Liver (tissue), 8 donors: ENCODE measurements at regions not wholly inside any gene's neighbourhood (a gene's known extent, or its start where the extent isn't known, plus 50 kb on each side); places are given as distances from the start of the nearest gene placed in this dataset.

Experiments used
- DNase-seq: peaks from one replicate; pipeline ENCODE4 v3.0.0-alpha.2; 2017; ENCODE audit warnings: low spot score
- H3K27ac ChIP-seq, 2 donors: one replicate each; pipeline ENCODE4 v1.7.0; 2013; ENCODE audit warnings: inconsistent platforms in 2 of 2, low read length in 2 of 2, control low read depth in 1 of 2, low read depth in 1 of 2, mild to moderate bottlenecking in 1 of 2
- H3K27me3 ChIP-seq, 4 donors: one replicate each; pipeline versions ENCODE4 v1.6.1 to v1.7.0; 2013; ENCODE audit warnings: low read length in 3 of 4, inconsistent platforms in 1 of 4, mild to moderate bottlenecking in 1 of 4, moderate library complexity in 1 of 4; ENCODE audit not compliant: control insufficient read depth in 4 of 4, insufficient read depth in 4 of 4
- H3K36me3 ChIP-seq, 4 donors: one replicate each; pipeline versions ENCODE4 v1.6.1 to v1.7.0; 2013; ENCODE audit warnings: low read length in 3 of 4, mild to moderate bottlenecking in 3 of 4, low read depth in 1 of 4, moderate library complexity in 1 of 4; ENCODE audit not compliant: control insufficient read depth in 4 of 4, insufficient read depth in 3 of 4
- H3K4me1 ChIP-seq, 4 donors: one replicate each; pipeline versions ENCODE4 v1.6.1 to v1.7.0; 2013; ENCODE audit warnings: low read length in 3 of 4, mild to moderate bottlenecking in 3 of 4, moderate library complexity in 1 of 4; ENCODE audit not compliant: control insufficient read depth in 4 of 4, insufficient read depth in 4 of 4
- H3K4me3 ChIP-seq, 3 donors: one replicate each; pipeline versions ENCODE4 v1.6.1 to v1.7.0; 2013; ENCODE audit warnings: low read length in 3 of 3, control low read depth in 1 of 3, low read depth in 1 of 3, mild to moderate bottlenecking in 1 of 3
- H3K9ac ChIP-seq, 2 donors: one replicate each; pipeline ENCODE4 v1.7.0; 2013; ENCODE audit warnings: low read length in 2 of 2, mild to moderate bottlenecking in 2 of 2, moderate library complexity in 2 of 2, control low read depth in 1 of 2, low read depth in 1 of 2
- H3K9me3 ChIP-seq, 4 donors: one replicate each; pipeline versions ENCODE4 v1.6.1 to v1.7.0; 2013; ENCODE audit warnings: low read length in 3 of 4; ENCODE audit not compliant: control insufficient read depth in 4 of 4
- EGR1 ChIP-seq, 2 donors: IDR thresholded peaks; 2 replicates each; pipeline ENCODE4 v1.6.1; 2016 to 2018; ENCODE audit warnings: antibody characterized with exemption in 2 of 2, low read depth in 2 of 2
- FOXA1 ChIP-seq: IDR thresholded peaks from 2 replicates; pipeline ENCODE4 v1.6.1; 2016; ENCODE audit warnings: antibody characterized with exemption
- FOXA2 ChIP-seq: IDR thresholded peaks from 2 replicates; pipeline ENCODE4 v1.6.1; 2016; ENCODE audit warnings: antibody characterized with exemption
- GABPA ChIP-seq, 2 donors: IDR thresholded peaks in 1 of 2; conservative IDR thresholded peaks in 1 of 2; 2 replicates each; pipeline ENCODE4 v1.6.1; 2016; ENCODE audit warnings: antibody characterized with exemption in 2 of 2, mild to moderate bottlenecking in 1 of 2, moderate library complexity in 1 of 2
- HNF4A ChIP-seq, 2 donors: conservative IDR thresholded peaks; 2 replicates each; pipeline ENCODE4 v1.6.1; 2016; ENCODE audit warnings: antibody characterized with exemption in 2 of 2, mild to moderate bottlenecking in 2 of 2
- HNF4G ChIP-seq: IDR thresholded peaks from 2 replicates; pipeline ENCODE4 v1.6.1; 2016; ENCODE audit warnings: antibody characterized with exemption
- JUND ChIP-seq, 2 donors: IDR thresholded peaks; 2 replicates each; pipeline ENCODE4 v1.6.1; 2016; ENCODE audit warnings: antibody characterized with exemption in 2 of 2
- NR2F2 ChIP-seq: IDR thresholded peaks from 2 replicates; pipeline ENCODE4 v1.6.1; 2016; ENCODE audit warnings: antibody characterized with exemption
- RAD21 ChIP-seq, 2 donors: IDR thresholded peaks; 2 replicates each; pipeline ENCODE4 v1.6.1; 2016; ENCODE audit warnings: antibody characterized with exemption in 2 of 2, mild to moderate bottlenecking in 2 of 2
- SP1 ChIP-seq: IDR thresholded peaks from 2 replicates; pipeline ENCODE4 v1.6.1; 2018; ENCODE audit warnings: antibody characterized with exemption, mild to moderate bottlenecking
- TAF1 ChIP-seq: conservative IDR thresholded peaks from 2 replicates; pipeline ENCODE4 v1.6.1; 2016; ENCODE audit warnings: antibody characterized with exemption, mild to moderate bottlenecking
- WGBS: extraction: QIAGEN DNeasy Blood & Tissue Kit; methylation state at CpG from one replicate; pipeline ENCODE4 v1.1.7; 2013; 5-methylcytosine and 5-hydroxymethylcytosine counted together
- TF ChIP-seq, protein P1 (sequence below): IDR thresholded peaks from 2 replicates; pipeline ENCODE4 v1.6.1; 2016; ENCODE audit warnings: antibody characterized with exemption
- TF ChIP-seq, protein P2 (sequence below): IDR thresholded peaks from 2 replicates; pipeline ENCODE4 v1.6.1; 2016; ENCODE audit warnings: antibody characterized with exemption
- TF ChIP-seq, protein P3 (sequence below): IDR thresholded peaks from 2 replicates; pipeline ENCODE4 v1.6.1; 2016; ENCODE audit warnings: antibody characterized with exemption
- TF ChIP-seq, protein P4 (sequence below): IDR thresholded peaks from 2 replicates; pipeline ENCODE4 v1.6.1; 2016; ENCODE audit warnings: antibody characterized with exemption, mild to moderate bottlenecking
- TF ChIP-seq, protein P5 (sequence below): fragments of 150-350 bp; IDR thresholded peaks from 2 replicates; pipeline ENCODE4 v1.5.1; 2017; ENCODE audit warnings: improper control_type of control experiment, low read depth, low read length; ENCODE audit not compliant: missing input control
- donor health status: healthy.
- donor health status: healthy.
- donor health status: healthy.
- donor health status: healthy.
- donor health status: healthy.

DNA sequence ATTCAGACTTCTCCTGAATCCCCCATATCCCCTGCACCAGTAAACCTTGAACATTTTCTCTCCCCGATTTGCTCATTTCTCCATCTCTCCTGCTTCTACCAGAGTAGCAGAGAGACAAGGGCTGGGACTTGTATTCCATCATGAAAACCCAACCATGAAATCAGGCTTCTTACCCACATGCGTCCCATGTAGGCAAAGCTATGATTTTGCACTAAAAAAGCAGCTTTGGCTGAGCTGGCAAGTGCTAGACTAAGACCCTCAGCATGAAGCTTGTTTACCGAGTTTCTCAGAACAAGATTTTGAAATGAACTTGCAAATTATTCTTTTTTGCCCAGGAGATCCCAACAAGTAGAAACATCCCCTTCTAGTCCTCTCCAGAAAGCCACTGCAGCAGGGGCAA is 80.3 kb upstream of the RFLNA start:
- no peak for TF ChIP-seq FOXA1

DNA sequence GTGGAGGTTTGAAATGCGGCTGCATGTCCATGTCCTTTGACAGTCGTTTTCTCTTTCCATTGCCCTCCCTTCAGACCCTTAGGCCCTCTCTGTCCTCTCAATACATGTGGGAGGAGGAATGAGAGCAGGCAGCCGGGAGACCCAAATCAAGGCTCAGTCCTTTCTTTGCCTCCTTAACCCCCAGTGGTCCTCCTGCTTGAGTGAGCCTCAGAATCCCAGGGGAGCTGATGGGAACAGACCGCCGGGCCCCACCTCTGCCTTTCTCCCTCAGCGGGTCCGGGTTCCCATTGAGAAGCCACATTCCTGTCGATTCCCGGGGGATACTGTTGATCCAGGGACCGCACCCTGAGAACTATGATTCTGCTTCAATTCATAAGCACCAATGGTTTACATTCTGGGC is 77.9 kb upstream of the RFLNA start:
- no peak for DNase-seq
- Histone ChIP-seq H3K9me3 (peaks cover 3 to 12% (median 6%) of the 10 kb centered on the region in 4 donors), H3K9ac (no peak overlapping the region), H3K36me3 (no peaks in the 10 kb centered on the region), H3K27ac (no peak overlapping the region), H3K4me1 (no peaks in the 10 kb centered on the region), H3K27me3 (peaks cover 0 to 3% (median 0%) of the 10 kb centered on the region in 4 donors), H3K4me3 (no peak overlapping the region)
- TF ChIP-seq JUND (IDR thresholded peaks at IDR 0.05) (no peak), NR2F2 (no peak)
- 94% methylated on average over 10 of the region's 10 CpGs for WGBS

More for the DNA sequence above, 80.3 kb upstream of the RFLNA start:
- H3K9me3 ChIP-seq, result peaks cover 3 to 7% (median 5%) of the 10 kb centered on the region in 4 donors
- H3K27me3 ChIP-seq, result peaks cover 0 to 3% (median 0%) of the 10 kb centered on the region in 4 donors
- no peak overlapping the region for H3K27ac ChIP-seq
- no peak overlapping the region for H3K9ac ChIP-seq
- no peak for DNase-seq
- no peak overlapping the region for H3K4me3 ChIP-seq
- no peaks in the 10 kb centered on the region for H3K36me3 ChIP-seq
- H3K4me1 ChIP-seq, result no peaks in the 10 kb centered on the region
- WGBS, result 94% methylated on average over 3 of the region's 3 CpGs

DNA sequence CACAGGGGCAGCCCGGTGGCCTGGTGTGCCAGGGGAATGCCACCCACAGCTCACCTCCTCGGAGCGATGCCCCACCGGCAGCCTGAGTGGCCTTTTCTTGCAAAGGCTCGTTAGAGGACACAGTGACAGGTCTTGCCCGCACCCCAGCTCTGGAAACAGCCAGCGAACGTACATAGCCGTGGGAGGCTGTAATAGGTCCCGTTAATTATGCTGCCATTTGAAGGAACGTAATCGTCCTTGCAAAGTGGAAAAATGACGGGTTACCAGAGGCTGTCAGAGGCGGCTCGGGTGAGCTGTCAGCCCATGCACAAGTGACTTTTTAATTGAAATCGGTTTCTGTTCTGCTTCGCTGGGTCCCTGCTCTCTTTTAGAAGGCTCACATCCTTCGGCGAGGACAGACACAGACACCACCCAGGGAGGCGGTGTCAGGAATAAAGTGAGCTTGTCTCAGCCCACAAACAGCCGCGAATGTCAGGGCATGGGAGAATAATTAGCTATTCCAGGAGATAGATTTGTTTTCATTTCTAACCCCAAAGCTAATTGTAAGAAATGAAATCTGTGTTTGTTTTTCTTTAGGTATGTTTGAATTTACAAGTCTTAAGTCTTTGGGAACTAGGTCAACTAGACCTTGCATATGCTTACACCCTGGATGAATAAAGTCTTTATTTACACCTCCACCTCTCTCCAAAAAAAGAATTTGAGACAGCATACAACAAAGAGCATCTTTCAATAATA is 77.2 kb upstream of the RFLNA start:
- no peak overlapping the region for H3K9ac ChIP-seq
- peaks cover 0 to 3% (median 0%) of the 10 kb centered on the region in 4 donors for H3K27me3 ChIP-seq
- no peaks in the 10 kb centered on the region for H3K36me3 ChIP-seq
- 63% methylated on average over 22 of the region's 22 CpGs for WGBS
- no peak overlapping the region for H3K27ac ChIP-seq
- peaks cover 3 to 12% (median 6%) of the 10 kb centered on the region in 4 donors for H3K9me3 ChIP-seq
- H3K4me3 ChIP-seq, result no peak overlapping the region
- no peaks in the 10 kb centered on the region for H3K4me1 ChIP-seq
- DNase-seq, result no peak
- no peak for TF ChIP-seq RAD21 (IDR thresholded peaks at IDR 0.05)
- no peak for TF ChIP-seq HNF4A (conservative IDR thresholded peaks at IDR 0.05)

DNA sequence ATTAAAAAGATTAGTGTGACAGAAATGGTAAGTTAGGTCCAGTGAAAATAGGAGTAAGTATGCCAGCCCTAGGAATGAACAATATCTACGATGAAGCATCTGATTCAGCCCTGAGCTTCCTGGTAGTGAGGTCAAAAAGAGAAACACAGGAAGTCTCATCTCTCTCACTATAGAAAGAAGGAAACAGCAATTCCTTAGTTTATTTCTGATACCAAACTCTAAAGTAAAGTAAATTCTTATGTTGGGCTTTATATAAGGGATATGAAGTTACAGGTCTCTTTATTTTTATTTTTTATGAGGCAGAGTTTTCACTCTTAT is 76.7 kb upstream of the RFLNA start:
- H3K9ac ChIP-seq, result no peak overlapping the region
- H3K27ac ChIP-seq, result no peak overlapping the region
- H3K27me3 ChIP-seq, result peaks cover 0 to 3% (median 0%) of the 10 kb centered on the region in 4 donors
- peaks cover 3 to 12% (median 6%) of the 10 kb centered on the region in 4 donors for H3K9me3 ChIP-seq
- TF ChIP-seq, protein P1, sequence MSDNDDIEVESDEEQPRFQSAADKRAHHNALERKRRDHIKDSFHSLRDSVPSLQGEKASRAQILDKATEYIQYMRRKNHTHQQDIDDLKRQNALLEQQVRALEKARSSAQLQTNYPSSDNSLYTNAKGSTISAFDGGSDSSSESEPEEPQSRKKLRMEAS, result no peak
- TF ChIP-seq, protein P2, sequence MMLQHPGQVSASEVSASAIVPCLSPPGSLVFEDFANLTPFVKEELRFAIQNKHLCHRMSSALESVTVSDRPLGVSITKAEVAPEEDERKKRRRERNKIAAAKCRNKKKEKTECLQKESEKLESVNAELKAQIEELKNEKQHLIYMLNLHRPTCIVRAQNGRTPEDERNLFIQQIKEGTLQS, result no peak
- TF ChIP-seq RAD21 (IDR thresholded peaks at IDR 0.05), result no peak
- no peak for TF ChIP-seq FOXA2
- no peak for TF ChIP-seq TAF1
- TF ChIP-seq, protein P3, sequence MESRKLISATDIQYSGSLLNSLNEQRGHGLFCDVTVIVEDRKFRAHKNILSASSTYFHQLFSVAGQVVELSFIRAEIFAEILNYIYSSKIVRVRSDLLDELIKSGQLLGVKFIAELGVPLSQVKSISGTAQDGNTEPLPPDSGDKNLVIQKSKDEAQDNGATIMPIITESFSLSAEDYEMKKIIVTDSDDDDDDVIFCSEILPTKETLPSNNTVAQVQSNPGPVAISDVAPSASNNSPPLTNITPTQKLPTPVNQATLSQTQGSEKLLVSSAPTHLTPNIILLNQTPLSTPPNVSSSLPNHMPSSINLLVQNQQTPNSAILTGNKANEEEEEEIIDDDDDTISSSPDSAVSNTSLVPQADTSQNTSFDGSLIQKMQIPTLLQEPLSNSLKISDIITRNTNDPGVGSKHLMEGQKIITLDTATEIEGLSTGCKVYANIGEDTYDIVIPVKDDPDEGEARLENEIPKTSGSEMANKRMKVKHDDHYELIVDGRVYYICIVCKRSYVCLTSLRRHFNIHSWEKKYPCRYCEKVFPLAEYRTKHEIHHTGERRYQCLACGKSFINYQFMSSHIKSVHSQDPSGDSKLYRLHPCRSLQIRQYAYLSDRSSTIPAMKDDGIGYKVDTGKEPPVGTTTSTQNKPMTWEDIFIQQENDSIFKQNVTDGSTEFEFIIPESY, result no peak
- TF ChIP-seq, protein P4, sequence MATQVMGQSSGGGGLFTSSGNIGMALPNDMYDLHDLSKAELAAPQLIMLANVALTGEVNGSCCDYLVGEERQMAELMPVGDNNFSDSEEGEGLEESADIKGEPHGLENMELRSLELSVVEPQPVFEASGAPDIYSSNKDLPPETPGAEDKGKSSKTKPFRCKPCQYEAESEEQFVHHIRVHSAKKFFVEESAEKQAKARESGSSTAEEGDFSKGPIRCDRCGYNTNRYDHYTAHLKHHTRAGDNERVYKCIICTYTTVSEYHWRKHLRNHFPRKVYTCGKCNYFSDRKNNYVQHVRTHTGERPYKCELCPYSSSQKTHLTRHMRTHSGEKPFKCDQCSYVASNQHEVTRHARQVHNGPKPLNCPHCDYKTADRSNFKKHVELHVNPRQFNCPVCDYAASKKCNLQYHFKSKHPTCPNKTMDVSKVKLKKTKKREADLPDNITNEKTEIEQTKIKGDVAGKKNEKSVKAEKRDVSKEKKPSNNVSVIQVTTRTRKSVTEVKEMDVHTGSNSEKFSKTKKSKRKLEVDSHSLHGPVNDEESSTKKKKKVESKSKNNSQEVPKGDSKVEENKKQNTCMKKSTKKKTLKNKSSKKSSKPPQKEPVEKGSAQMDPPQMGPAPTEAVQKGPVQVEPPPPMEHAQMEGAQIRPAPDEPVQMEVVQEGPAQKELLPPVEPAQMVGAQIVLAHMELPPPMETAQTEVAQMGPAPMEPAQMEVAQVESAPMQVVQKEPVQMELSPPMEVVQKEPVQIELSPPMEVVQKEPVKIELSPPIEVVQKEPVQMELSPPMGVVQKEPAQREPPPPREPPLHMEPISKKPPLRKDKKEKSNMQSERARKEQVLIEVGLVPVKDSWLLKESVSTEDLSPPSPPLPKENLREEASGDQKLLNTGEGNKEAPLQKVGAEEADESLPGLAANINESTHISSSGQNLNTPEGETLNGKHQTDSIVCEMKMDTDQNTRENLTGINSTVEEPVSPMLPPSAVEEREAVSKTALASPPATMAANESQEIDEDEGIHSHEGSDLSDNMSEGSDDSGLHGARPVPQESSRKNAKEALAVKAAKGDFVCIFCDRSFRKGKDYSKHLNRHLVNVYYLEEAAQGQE, result no peak
- TF ChIP-seq, protein P5, sequence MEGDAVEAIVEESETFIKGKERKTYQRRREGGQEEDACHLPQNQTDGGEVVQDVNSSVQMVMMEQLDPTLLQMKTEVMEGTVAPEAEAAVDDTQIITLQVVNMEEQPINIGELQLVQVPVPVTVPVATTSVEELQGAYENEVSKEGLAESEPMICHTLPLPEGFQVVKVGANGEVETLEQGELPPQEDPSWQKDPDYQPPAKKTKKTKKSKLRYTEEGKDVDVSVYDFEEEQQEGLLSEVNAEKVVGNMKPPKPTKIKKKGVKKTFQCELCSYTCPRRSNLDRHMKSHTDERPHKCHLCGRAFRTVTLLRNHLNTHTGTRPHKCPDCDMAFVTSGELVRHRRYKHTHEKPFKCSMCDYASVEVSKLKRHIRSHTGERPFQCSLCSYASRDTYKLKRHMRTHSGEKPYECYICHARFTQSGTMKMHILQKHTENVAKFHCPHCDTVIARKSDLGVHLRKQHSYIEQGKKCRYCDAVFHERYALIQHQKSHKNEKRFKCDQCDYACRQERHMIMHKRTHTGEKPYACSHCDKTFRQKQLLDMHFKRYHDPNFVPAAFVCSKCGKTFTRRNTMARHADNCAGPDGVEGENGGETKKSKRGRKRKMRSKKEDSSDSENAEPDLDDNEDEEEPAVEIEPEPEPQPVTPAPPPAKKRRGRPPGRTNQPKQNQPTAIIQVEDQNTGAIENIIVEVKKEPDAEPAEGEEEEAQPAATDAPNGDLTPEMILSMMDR, result no peak
- no peak for TF ChIP-seq HNF4G
- no peak for TF ChIP-seq FOXA1
- no peak for TF ChIP-seq JUND (IDR thresholded peaks at IDR 0.05)
- TF ChIP-seq NR2F2, result no peak
- no peak for TF ChIP-seq EGR1 (IDR thresholded peaks at IDR 0.05; ENCODE audit: low read depth in 2 of 2)
- no peak for TF ChIP-seq SP1
- TF ChIP-seq HNF4A (conservative IDR thresholded peaks at IDR 0.05), result no peak
- TF ChIP-seq GABPA (IDR thresholded peaks at IDR 0.05 in 1 of 2, conservative IDR thresholded peaks at IDR 0.05 in 1 of 2), result no peak
- DNase-seq, result no peak
- H3K4me1 ChIP-seq, result no peaks in the 10 kb centered on the region
- no peak overlapping the region for H3K4me3 ChIP-seq
- 72% methylated on average over 1 of the region's 1 CpG for WGBS
- H3K36me3 ChIP-seq, result no peaks in the 10 kb centered on the region
